OCI-LY7 (cell line): ENCODE measurements at regions not wholly inside any gene's neighbourhood (a gene's known extent, or its start where the extent isn't known, plus 50 kb on each side); places are given as distances from the start of the nearest gene placed in this dataset.

ENCODE experiments used
- CTCF ChIP-seq: fragments of 200-600 bp; sonication (generic); conservative IDR thresholded peaks from 2 replicates; pipeline ENCODE4 v1.5.1; 2014; ENCODE audit warnings: mild to moderate bottlenecking, antibody characterized with exemption, low read length, moderate library complexity, mixed read lengths
- EZH2phosphoT487 ChIP-seq: fragments of 200-600 bp; sonication (generic); IDR thresholded peaks from 2 replicates; pipeline ENCODE4 v1.6.1; 2018; ENCODE audit warnings: low read depth, borderline replicate concordance, mild to moderate bottlenecking, mixed run types, antibody characterized with exemption, low read length, moderate library complexity, mixed read lengths

GRCh38 chr9:71179183-71179582, 57.8 kb upstream of the TRPM3 start:
- TF ChIP-seq CTCF (no peak), EZH2phosphoT487 (no peak)
